Kidney epithelial cell (primary cell): ENCODE measurements at regions not wholly inside any gene's neighbourhood (a gene's known extent, or its start where the extent isn't known, plus 50 kb on each side); places are given as distances from the start of the nearest gene placed in this dataset.

Experiments
- DNase-seq: peaks from one replicate; pipeline ENCODE4 v3.0.0-alpha.2; 2010; ENCODE audit warnings: low read depth
- H3K27me3 ChIP-seq: 2 replicates; pipeline ENCODE4 v1.6.0; 2011; ENCODE audit warnings: low read length; ENCODE audit not compliant: control insufficient read depth, insufficient read depth
- H3K36me3 ChIP-seq: 2 replicates; pipeline ENCODE4 v1.5.1; 2011; ENCODE audit warnings: low read length; ENCODE audit not compliant: control insufficient read depth, insufficient read depth
- H3K4me3 ChIP-seq: 2 replicates; pipeline ENCODE4 v1.5.1; 2011; ENCODE audit warnings: low read depth, mild to moderate bottlenecking, control low read depth, low read length
- CTCF ChIP-seq: IDR thresholded peaks from 2 replicates; pipeline ENCODE4 v1.5.1; 2011; ENCODE audit warnings: mild to moderate bottlenecking, moderate library complexity, low read length, control low read depth, inconsistent platforms; ENCODE audit not compliant: insufficient read depth, poor library complexity, severe bottlenecking

GRCh38 chr12:14153803-14154202 lies 172.4 kb upstream of the GRIN2B start:
- H3K36me3 ChIP-seq = no peaks in the 10 kb centered on the region
- no peak for TF ChIP-seq CTCF

DNA sequence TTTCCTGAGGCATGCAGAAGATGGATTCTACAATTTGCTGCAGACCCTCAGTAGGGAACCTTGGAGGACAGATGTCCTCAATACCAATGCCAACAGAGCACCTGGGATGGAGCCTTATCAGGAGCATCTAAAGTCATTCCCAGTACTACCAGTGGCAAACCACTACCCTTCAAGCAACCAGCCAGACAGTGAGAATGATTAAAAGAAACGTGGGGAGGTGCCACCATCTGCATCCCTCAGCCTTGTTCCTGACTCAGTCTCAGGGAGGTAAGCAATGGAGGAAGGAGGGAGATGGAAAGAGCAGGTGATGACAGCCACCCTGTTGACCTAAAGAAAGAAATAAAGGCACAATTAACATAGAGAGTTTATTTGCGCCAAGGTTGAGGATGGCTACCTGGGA lies 175.2 kb upstream of the GRIN2B start:
- no peak for DNase-seq
- Histone ChIP-seq H3K4me3 (no peak overlapping the region), H3K27me3 (no peaks in the 10 kb centered on the region), H3K36me3 (no peaks in the 10 kb centered on the region)
- no peak for TF ChIP-seq CTCF

More at GRCh38 chr12:14153803-14154202, 172.4 kb upstream of the GRIN2B start:
- no peak for DNase-seq
- no peaks in the 10 kb centered on the region for H3K27me3 ChIP-seq
- no peak overlapping the region for H3K4me3 ChIP-seq

DNA sequence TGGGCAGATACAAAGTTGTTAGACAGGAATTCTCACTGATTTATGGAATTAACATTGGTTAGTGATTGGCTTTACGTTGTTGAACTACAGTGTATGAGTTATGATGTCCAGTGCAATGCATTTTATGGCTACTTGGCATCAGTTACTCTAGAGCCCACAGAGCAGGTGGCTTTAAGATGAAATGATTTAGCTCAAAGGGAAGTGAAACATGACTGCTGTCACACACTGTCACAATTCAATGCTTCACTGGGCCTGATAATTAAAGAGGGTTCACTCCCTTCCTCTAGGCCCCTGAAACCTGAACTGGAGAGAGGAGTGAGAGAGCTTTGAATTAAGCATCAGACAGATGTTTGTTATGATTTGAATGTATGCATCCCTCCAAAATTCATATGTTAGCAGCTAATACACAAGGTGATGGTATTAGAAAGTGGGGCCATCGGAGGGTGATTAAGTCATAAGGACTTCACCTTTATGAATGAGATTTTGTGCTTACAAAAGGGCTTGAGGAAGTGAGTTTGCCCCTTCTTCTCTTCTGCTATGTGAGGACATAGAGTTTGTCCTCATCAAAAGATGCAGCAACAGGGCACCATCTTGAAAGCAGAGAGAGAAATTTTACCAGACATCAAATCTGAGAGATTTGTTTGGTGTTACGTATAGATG lies 175.8 kb upstream of the GRIN2B start:
- Histone ChIP-seq H3K36me3 (no peaks in the 10 kb centered on the region), H3K27me3 (no peaks in the 10 kb centered on the region), H3K4me3 (no peak overlapping the region)
- DNase-seq = no peak
- no peak for TF ChIP-seq CTCF

DNA sequence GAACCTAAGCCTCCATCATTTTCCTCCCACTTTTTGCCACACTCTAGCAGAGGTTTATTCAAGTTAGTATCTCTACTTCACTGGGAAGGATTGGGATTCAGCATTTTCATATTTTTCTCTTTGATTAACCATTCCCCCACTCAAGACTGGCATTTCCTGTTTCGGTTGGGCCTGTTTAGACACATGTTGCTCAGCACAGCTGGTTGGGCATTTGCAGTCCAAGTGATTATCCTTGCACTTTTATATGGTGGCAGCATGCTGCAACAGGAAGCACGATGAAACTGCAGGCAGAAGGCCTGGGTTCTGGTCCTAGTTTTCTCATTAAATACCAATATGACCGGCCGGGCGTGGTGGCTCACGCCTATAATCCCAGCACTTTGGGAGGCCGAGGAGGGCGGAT lies 182.9 kb upstream of the GRIN2B start:
- no peak overlapping the region for H3K4me3 ChIP-seq
- TF ChIP-seq CTCF = no peak
- H3K27me3 ChIP-seq = no peaks in the 10 kb centered on the region
- no peaks in the 10 kb centered on the region for H3K36me3 ChIP-seq
- DNase-seq = no peak

DNA sequence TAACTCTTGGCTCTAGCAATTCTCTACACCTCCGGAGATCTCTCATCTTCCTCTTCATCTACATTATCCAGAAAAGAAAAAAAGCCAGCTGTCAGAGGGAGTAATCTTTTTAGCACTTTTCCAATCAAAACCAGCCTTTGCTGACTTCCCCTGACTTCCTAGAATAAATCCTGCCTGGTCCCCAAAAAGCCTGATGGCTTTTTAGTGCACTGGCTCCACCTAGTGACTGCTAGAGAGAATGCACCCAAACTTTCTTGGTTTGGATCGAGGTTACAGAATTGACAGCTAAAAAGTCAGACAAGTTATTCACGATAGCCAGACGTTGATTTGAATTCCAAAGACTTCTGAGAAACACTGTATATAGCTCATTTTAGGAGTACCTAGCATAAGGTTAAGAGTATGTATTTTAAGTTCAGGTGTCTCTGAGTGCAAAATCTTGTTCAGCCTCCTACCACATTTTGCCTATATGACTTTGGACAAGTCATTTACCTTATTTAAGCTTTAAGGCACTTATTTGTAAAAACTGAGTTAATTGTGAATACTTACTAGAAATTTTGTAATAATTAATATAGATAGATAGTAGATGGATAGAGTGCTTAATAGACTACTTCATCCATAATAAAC lies 185.7 kb upstream of the GRIN2B start:
- Histone ChIP-seq H3K4me3 (no peak overlapping the region), H3K27me3 (no peaks in the 10 kb centered on the region), H3K36me3 (no peaks in the 10 kb centered on the region)
- DNase-seq = no peak
- peak; percentile 95 for TF ChIP-seq CTCF

- TF ChIP-seq CTCF = no peak
- Histone ChIP-seq H3K27me3 (no peaks in the 10 kb centered on the region), H3K36me3 (no peaks in the 10 kb centered on the region), H3K4me3 (no peak overlapping the region)
- DNase-seq = no peak
Observed at GRCh38 chr12:14169281-14169680, 187.9 kb upstream of the GRIN2B start.
